ENCODE measurements at regions not wholly inside any gene's neighbourhood (a gene's known extent, or its start where the extent isn't known, plus 50 kb on each side); places are given as distances from the start of the nearest gene placed in this dataset.

DNA sequence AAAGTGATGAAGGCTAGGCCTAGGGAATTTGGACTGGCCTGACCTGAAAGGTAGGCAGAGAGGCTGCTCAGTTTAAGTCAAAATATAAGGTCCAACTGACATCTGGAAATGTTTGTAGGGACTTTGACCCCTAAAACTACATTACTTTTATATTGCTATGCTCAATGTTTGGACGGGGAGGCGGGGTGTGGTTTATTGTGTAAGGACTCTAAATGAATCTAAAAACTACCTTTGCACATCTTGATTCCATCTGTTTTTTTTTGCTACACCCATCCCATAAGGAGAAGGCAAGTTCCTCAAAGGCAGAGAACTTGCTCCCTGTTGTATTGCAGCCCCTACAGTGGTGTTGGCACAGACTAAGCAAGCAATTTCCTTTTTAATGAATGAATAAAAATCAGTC, 227.1 kb downstream of the HACE1 start:
- TF ChIP-seq FOSL1 (tag; conservative IDR thresholded peaks at IDR 0.05) (no peak), CEBPG (CRISPR knock-in tag; IDR thresholded peaks at IDR 0.05) (no peak), CEBPG (tag; conservative IDR thresholded peaks at IDR 0.05 in 1 of 2, IDR thresholded peaks at IDR 0.05 in 1 of 2) (no peak), NFIC (IDR thresholded peaks at IDR 0.05) (no peak), ZNF766 (CRISPR knock-in tag; conservative IDR thresholded peaks at IDR 0.05) (no peak), XRCC3 (IDR thresholded peaks at IDR 0.05) (no peak), KDM1A (IDR thresholded peaks at IDR 0.05) (no peak)
- TF ChIP-seq, protein P1, sequence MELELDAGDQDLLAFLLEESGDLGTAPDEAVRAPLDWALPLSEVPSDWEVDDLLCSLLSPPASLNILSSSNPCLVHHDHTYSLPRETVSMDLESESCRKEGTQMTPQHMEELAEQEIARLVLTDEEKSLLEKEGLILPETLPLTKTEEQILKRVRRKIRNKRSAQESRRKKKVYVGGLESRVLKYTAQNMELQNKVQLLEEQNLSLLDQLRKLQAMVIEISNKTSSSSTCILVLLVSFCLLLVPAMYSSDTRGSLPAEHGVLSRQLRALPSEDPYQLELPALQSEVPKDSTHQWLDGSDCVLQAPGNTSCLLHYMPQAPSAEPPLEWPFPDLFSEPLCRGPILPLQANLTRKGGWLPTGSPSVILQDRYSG (tag; conservative IDR thresholded peaks at IDR 0.05; ENCODE audit: low read depth): no peak
